Esophagus squamous epithelium (tissue), 5 donors: ENCODE measurements at regions not wholly inside any gene's neighbourhood (a gene's known extent, or its start where the extent isn't known, plus 50 kb on each side); places are given as distances from the start of the nearest gene placed in this dataset.

Experiments used
- DNase-seq: peaks from one replicate; lab custom pipeline; 2025; lab: John Stamatoyannopoulos, UW
- H3K27ac ChIP-seq, 4 donors: fragments of 200-600 bp; sonication (generic); one replicate each; pipeline ENCODE4 v1.5.1; 2016 to 2019; ENCODE audit warnings: mild to moderate bottlenecking in 1 of 4
- H3K27me3 ChIP-seq, 4 donors: fragments of 200-600 bp; sonication (generic); 1 replicate in 3 of 4; 2 replicates in 1 of 4; pipeline versions ENCODE4 v1.5.1 to v1.6.0; 2017 to 2021; ENCODE audit warnings: antibody characterized with exemption in 1 of 4
- H3K36me3 ChIP-seq, 3 donors: fragments of 200-600 bp; sonication (generic); one replicate each; pipeline ENCODE4 v1.5.1; 2016 to 2019
- H3K4me1 ChIP-seq, 3 donors: fragments of 200-600 bp; sonication (generic); one replicate each; pipeline ENCODE4 v1.5.1; 2017 to 2019
- H3K4me3 ChIP-seq, 4 donors: fragments of 200-600 bp; sonication (generic); 1 replicate in 3 of 4; 2 replicates in 1 of 4; pipeline ENCODE4 v1.5.1; 2016 to 2019; ENCODE audit warnings: mild to moderate bottlenecking in 2 of 4, moderate library complexity in 1 of 4
- H3K9me3 ChIP-seq, 3 donors: fragments of 200-600 bp; sonication (generic); one replicate each; pipeline ENCODE4 v1.5.1; 2016 to 2019
- POLR2A ChIP-seq, 4 donors: fragments of 450-650 bp; IDR thresholded peaks; one replicate each; pipeline ENCODE4 v1.6.1; 2017; ENCODE audit warnings: antibody characterized with exemption in 4 of 4, mild to moderate bottlenecking in 4 of 4, moderate library complexity in 3 of 4
- WGBS, 2 donors: methylation state at CpG; one replicate each; pipeline ENCODE4 v1.1.5; 2018; 5-methylcytosine and 5-hydroxymethylcytosine counted together
- intact Hi-C: fragments of 100-400 bp; cut with DNase I; formaldehyde crosslinking; loops from one replicate; pipeline ENCODE4 v1.15.0; 2022
- TF ChIP-seq, protein P1 (sequence below), 6 experiments: fragments of 450-650 bp in 4 of 6; fragments of 200-600 bp in 2 of 6; sonication (generic) in 2 of 6; IDR thresholded peaks; one replicate each; pipeline ENCODE4 v1.5.1; 2016 to 2019; ENCODE audit warnings: antibody characterized with exemption in 6 of 6, mild to moderate bottlenecking in 4 of 6, moderate library complexity in 4 of 6
- donor health status: DM: yes; HTN: yes; CAD: no.

DNA sequence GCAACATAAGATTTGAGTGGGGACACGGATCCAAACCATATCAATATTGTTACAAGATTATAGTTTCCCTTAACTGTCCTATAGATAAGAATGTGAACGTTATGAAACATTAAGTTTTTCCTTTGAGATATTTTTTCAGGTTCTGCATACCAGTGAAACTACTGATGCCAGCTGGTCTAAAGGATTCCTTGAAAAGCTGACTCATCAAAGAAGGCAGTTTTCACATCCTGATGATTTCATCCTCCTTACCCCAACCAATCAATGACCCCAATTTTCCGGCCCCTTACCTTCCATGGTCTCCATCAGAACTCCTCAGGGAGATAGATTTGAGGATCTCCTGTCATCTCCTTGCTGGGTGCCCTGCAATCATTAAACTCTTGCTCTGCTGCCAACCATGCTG lies 64.1 kb upstream of the HS3ST4 start:
- TF ChIP-seq, protein P1, sequence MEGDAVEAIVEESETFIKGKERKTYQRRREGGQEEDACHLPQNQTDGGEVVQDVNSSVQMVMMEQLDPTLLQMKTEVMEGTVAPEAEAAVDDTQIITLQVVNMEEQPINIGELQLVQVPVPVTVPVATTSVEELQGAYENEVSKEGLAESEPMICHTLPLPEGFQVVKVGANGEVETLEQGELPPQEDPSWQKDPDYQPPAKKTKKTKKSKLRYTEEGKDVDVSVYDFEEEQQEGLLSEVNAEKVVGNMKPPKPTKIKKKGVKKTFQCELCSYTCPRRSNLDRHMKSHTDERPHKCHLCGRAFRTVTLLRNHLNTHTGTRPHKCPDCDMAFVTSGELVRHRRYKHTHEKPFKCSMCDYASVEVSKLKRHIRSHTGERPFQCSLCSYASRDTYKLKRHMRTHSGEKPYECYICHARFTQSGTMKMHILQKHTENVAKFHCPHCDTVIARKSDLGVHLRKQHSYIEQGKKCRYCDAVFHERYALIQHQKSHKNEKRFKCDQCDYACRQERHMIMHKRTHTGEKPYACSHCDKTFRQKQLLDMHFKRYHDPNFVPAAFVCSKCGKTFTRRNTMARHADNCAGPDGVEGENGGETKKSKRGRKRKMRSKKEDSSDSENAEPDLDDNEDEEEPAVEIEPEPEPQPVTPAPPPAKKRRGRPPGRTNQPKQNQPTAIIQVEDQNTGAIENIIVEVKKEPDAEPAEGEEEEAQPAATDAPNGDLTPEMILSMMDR (IDR thresholded peaks at IDR 0.05) = no peak
- no peaks in the 10 kb centered on the region for H3K4me1 ChIP-seq
- 40 to 52% methylated on average over 3 of the region's 3 CpGs for WGBS, 2 donors

DNA sequence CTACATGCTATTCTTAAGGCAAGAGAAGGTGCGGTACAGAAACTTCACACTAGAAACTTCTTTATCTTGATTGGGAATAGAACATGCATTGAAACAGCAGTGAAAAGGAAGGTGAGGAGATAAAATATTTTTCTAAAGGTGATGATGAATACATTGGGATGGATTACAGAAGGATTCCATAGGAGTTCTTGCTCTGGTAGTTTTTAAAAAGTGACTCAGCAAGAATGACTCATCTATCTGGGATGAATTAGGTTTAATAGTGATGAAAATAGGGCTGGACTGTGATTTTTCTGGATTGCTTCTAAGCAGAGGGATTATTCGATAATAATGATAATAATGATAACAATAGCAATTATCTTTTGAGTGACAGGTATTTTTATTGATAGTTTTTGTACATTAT lies 65.6 kb upstream of the HS3ST4 start:
- no peak for DNase-seq
- H3K36me3 ChIP-seq = no peaks in the 10 kb centered on the region
- H3K4me1 ChIP-seq = no peaks in the 10 kb centered on the region
- no peaks in the 10 kb centered on the region for H3K9me3 ChIP-seq
- intact Hi-C loops = no loop called here
- no peaks in the 10 kb centered on the region for H3K27me3 ChIP-seq
- no peak overlapping the region for H3K4me3 ChIP-seq
- no peak overlapping the region for H3K27ac ChIP-seq
- no peak for TF ChIP-seq POLR2A (IDR thresholded peaks at IDR 0.05)
- TF ChIP-seq, protein P1 (IDR thresholded peaks at IDR 0.05) = no peak
- WGBS, 2 donors = 49 to 51% methylated on average over 2 of the region's 2 CpGs

More for the DNA sequence above, 64.1 kb upstream of the HS3ST4 start:
- no peak overlapping the region for H3K4me3 ChIP-seq
- intact Hi-C loops = no loop called here
- H3K9me3 ChIP-seq = no peaks in the 10 kb centered on the region
- no peak overlapping the region for H3K27ac ChIP-seq
- DNase-seq = no peak
- no peaks in the 10 kb centered on the region for H3K27me3 ChIP-seq
- no peaks in the 10 kb centered on the region for H3K36me3 ChIP-seq

DNA sequence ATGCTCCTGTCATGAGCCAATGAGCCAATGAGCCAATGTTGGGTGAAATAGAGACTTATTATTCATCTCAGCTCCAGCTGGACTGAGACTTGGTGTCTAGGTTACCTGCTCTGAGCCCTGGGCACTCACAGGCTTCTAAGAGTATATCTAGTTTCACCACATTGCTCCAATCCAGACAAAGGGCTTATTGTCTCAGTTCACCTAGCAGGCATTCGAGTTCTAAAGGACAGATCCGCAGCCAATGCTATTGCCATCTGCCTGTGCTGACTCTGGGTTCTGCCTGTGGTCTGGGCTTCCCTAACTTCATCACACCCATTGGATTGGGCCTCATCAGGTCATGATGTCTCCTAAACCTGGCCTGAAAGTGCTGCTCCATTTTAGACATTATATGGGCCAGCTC lies 66.1 kb upstream of the HS3ST4 start:
- intact Hi-C loops = no loop called here
- H3K9me3 ChIP-seq = no peaks in the 10 kb centered on the region

DNA sequence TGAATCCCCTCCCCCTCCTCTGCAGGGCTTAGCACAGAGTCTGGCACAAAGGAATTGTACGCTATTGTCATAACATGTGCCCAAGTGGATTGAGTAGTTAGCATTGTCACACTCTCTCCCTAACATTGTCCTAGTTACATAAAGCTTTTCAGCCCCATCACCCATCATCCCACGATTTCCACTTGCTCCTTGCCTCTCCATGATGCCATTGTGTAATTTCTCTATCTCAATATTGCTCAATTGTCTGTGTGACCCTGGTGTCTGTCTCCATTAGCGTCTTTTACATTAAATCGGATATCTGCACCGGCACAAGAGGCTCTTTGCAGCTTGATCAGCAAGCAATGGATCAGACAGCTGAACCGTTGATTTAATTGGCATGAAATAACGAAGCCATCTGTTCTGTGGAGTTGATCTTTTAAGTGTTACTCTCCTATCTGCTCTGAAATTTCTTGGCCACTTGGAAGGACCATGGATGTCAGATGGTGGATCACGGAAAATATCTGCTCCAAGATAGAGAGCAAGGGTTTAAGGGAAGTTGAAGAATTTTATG lies 77.0 kb upstream of the HS3ST4 start:
- H3K4me1 ChIP-seq = no peaks in the 10 kb centered on the region
- H3K36me3 ChIP-seq = no peaks in the 10 kb centered on the region
- no peak overlapping the region for H3K4me3 ChIP-seq
- 80 to 81% methylated on average over 8 of the region's 8 CpGs for WGBS, 2 donors
- DNase-seq = no peak
- peaks cover 0 to 6% (median 0%) of the 10 kb centered on the region in 4 donors for H3K27me3 ChIP-seq
- TF ChIP-seq, protein P1 (IDR thresholded peaks at IDR 0.05) = no peak
- TF ChIP-seq POLR2A (IDR thresholded peaks at IDR 0.05) = no peak
- H3K9me3 ChIP-seq = no peaks in the 10 kb centered on the region
- intact Hi-C loops = no loop called here
- no peak overlapping the region for H3K27ac ChIP-seq

More for the DNA sequence above, 66.1 kb upstream of the HS3ST4 start:
- no peaks in the 10 kb centered on the region for H3K4me1 ChIP-seq
- H3K4me3 ChIP-seq = no peak overlapping the region
- 56 to 69% methylated on average over 2 of the region's 2 CpGs for WGBS, 2 donors
- DNase-seq = no peak
- H3K27ac ChIP-seq = no peak overlapping the region
- TF ChIP-seq, protein P1 (IDR thresholded peaks at IDR 0.05) = no peak
- no peak for TF ChIP-seq POLR2A (IDR thresholded peaks at IDR 0.05)
- no peaks in the 10 kb centered on the region for H3K27me3 ChIP-seq
- no peaks in the 10 kb centered on the region for H3K36me3 ChIP-seq

DNA sequence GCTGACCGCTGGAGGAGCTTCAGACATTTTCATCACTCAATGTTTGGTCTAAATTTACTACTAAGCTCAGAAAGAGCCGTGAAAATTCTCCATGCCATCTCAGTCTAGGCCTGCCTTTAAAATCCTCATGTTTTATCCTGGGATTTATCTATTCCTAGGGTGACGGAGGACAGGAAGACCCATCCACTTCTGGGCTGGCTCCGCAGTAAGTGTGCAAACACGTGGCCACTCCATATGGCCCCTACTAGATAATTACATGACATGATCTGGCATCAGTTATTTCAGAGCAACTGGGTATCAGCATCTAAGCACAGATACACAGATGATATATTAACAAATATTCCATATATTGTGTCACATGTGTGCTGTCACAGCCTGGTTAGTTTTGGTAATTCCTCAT lies 77.8 kb upstream of the HS3ST4 start:
- Histone ChIP-seq H3K27ac (no peak overlapping the region), H3K36me3 (no peaks in the 10 kb centered on the region), H3K4me3 (no peak overlapping the region), H3K4me1 (no peaks in the 10 kb centered on the region), H3K27me3 (peaks cover 0 to 3% (median 0%) of the 10 kb centered on the region in 4 donors), H3K9me3 (no peaks in the 10 kb centered on the region)
- intact Hi-C loops = no loop called here
- WGBS, 2 donors = 78 to 86% methylated on average over 5 of the region's 5 CpGs
- DNase-seq = no peak
- TF ChIP-seq POLR2A (IDR thresholded peaks at IDR 0.05) = no peak
- TF ChIP-seq, protein P1 (IDR thresholded peaks at IDR 0.05) = no peak
